GM18505 (cell line): ENCODE measurements at regions not wholly inside any gene's neighbourhood (a gene's known extent, or its start where the extent isn't known, plus 50 kb on each side); places are given as distances from the start of the nearest gene placed in this dataset.
"Not testable (repeated sequence)": the region's sequence is repeated elsewhere in the genome, so short reads cannot be mapped to it uniquely, and the experiment has no call there.

ENCODE experiments used
- ATAC-seq: cut with Tn5 transposase; IDR thresholded peaks from one replicate; pipeline ENCODE4 v1.9.1; 2021; ENCODE audit not compliant: unreplicated experiment
- POLR2A ChIP-seq: IDR thresholded peaks from 4 replicates; pipeline ENCODE4 v1.6.1; 2011; ENCODE audit warnings: borderline replicate concordance; ENCODE audit not compliant: insufficient read depth, insufficient read length; ENCODE audit errors: extremely low read depth

DNA sequence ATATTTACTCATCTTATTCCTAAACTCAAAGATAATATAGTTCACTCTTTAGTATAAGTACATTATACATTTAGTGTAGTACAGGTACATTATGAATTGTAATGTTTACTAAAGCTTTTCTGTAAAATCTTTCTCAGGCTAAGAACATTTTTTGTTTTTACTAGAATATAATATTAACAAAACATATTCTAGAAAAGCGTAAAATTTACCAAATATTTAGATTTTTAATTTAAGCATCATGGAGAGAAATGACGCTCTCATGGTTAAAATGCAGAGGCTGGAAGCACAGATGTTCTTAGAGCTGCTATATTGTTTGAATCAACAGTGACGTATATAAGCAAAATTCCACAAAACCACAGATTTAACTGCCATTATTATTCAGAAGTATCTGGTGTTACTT is 54.7 kb upstream of the NBPF15 start:
- ATAC-seq: not testable (repeated sequence)

DNA sequence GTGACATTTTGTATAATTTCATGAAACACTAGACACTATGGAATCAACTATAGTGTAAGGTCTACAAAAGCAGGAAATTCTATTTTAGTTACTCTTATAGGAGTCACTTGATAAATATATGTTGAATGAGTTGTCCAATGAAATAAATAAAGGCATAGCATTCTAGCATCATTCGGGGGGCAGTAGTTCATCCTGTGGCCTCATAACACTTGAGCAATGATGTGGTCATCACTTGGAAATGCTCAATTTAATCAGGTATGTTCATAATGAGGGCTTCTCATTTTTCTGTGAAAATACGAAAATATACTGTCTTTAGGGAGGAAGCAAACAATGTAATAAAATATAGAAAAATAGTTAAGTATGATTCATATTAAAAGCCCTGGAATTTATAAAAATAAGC is 55.4 kb upstream of the NBPF15 start:
- not testable (repeated sequence) for ATAC-seq

DNA sequence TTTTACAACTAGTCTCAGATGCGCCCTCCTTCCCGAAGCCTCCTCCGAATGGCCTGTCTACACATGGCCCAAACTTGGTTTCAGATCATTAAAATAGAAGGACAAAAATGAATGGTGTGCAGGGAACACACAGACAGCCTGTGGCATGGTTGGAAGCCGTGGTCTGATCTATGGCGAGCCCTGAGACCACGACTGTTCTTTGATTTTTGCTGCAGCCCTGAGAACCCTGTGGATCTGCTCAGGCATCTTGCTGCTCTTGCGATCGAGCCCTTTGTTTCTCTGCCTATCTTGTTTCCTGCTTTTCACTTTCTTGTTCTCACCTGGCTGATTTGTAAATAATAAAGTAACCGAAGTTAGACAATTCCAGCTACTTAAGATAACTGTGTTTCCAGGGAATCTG is 57.0 kb upstream of the NBPF15 start:
- ATAC-seq: not testable (repeated sequence)

DNA sequence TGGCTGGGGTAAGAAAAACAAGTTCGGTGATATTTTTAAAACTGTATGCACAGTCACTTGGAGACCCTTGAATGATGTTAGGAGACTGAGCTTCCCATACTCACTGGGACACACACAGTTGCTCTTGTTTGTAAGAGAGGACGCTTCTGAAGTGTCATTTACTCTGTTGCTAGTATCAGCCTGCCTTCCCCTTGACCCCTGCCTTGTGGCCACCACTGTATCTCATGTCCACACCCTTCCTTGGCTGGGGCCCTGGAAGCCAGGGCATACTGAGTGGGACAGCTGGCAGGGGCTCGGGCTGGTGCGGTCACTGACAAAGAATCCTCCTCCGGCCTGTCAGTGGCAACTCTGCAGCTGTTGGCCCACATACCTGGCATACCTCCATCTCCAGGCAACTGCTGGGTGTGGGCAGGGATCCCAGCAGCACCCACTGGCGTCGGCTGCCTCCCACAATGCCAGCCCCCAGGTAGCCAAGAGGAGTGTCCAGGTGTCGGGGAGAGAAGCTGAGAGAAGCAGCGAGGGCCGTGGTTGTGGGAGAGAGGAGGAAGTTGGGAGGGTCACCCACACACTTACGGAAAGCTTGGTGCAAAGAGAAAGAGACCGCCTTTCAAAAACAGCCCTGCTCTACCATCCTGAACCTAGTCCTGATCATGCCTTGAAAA is 58.2 kb upstream of the NBPF15 start:
- not testable (repeated sequence) for ATAC-seq

DNA sequence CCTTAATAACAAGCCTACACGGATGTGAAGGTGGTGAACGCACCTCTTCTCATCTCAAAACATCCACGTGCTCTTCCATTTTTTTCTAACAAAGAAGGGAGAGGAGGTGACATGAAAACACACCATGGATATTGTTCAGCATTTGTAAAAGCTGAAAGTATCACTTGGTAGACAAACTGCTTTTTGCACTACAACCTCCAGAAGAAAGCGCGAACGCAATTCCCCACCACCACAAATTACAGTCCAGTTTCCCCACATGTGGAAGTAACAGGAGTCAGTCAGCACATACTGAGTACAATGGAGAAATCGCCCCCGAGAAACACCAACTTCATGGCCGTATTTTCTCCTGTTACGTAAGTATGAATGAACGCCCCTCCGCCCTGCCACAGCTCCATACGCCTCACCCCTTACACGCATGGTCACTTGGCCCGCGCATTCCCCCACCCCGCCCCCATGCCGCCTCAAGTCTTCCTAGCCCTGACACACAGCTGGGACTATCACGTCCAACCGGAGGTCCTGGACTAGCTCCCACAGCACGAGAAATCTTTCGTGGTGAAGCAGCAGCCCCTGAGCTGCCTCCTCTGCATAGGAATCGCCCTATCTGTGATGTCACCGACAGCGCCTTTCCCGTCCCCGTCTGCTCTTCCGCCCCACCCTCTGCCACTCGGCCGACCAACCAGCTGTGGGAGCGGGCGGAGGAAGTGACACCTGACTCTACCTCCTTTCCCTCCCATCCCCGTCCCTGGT is 62.4 kb upstream of the NBPF15 start:
- ATAC-seq: not testable (repeated sequence)
- peak; percentile 56 for TF ChIP-seq POLR2A

DNA sequence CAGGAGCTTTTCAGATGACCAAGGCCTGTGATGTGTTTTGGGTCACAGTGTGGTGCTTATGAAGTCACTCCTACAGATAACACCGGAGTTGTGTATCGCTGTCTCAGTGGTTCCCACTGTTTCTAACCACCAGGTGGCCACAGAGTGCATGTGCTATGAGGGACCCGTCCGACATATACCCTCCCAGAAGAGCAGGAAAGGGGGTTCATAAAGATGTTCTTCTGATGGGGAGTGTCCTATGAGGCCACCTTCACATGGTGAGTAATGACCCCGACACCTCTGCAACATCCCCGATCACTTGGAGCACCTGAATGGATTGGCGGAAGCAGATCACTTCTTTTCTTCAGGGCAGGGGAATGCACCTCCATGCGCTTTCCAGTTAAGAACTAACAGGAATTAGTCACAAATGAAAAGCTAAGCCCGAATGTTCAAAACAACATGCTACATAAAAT is 60.5 kb upstream of the PPIAL4F start:
- ATAC-seq: not testable (repeated sequence)

DNA sequence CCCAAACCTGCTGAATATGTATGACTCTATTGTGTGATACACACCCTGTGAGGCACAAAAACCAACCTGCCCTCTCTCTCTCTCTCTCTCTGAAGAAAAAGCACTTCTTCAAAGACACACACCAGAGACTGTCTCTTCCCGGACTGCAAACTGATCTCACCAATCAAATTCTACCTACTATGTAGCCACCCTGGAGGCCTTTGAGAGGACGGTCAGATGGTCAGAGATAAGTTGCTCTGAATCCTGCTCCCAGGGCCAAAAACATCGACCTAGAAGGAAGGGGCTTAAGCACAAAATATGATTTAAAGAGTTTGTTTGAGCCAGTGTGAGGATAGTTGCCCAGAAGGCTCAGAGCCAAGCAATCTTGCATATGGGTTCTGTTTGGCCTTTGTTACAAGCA is 59.2 kb upstream of the PPIAL4F start:
- ATAC-seq: not testable (repeated sequence)

DNA sequence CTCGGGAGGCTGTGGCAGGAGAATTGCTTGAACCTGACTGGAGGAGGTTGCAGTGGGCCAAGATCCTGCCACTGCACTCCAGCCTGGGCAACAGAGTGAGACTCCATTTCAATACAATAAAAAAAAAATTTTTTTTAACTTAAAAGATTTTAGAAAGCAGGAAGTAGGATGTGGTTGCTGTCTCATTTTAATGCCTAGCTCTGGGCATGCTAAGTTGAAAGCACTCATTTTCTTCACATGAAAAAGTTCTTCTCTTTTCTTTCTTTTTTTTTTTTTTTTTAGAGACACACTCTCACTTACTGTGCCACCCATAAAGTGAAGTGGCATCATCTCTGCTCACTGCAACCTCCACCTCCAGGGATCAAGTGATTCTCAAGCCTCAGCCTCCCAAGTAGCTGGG is 58.4 kb upstream of the PPIAL4F start:
- not testable (repeated sequence) for ATAC-seq

DNA sequence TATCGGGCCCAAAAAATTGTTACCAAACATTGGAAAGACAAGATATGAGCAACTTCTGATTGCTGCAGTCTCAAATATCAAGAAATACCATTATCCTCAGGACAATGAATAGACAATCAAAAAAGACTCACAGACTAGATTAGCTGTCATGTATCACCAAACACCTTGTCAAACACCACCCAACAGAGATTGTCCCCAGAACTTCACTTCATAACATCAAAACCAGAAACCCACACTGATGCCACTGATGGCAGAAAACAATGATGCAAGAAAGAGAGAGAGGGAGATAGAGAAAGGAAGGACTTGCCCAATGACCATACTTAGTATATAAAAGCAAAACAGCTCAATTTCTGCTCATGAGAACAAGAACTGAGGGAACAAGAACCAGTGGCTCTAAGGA is 56.0 kb upstream of the PPIAL4F start:
- not testable (repeated sequence) for ATAC-seq

DNA sequence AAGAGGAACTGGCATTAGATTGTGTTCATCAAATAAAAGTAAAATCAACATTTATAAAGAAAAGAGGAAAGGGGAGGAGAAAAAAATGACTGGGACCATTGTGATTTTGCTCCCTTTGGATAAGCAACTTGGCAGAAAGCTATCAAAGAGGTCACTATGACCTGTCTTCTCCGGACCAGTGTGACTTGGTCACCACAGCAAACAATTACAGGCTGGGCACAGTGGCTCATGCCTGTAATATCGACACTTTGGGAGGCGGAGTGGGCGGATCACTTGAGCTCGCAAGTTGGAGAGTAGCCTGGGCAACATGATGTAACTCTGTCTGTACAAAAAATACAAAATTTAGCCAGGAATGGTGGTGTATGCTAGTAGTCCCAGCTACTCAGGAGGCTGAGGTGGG is 55.5 kb upstream of the PPIAL4F start:
- not testable (repeated sequence) for ATAC-seq

DNA sequence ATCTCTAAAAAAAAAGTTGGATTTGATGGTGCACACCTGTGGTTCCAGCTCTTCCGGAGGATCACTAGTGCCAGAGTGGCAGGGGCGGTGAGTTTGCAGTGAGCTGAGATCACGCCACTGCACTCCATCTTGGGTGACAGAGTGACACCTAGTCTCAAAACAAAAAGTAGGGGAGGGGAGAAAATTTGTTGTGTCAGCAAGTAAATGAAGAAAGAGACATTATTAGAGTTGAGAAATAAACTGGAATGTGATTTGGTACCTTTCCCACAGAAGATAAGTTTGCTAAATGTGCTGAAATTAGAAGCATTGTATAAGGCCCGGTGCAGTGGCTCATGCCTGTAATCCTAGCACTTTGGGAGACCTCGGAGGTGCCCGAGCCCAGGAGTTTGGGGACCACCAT is 54.0 kb upstream of the PPIAL4F start:
- not testable (repeated sequence) for ATAC-seq

DNA sequence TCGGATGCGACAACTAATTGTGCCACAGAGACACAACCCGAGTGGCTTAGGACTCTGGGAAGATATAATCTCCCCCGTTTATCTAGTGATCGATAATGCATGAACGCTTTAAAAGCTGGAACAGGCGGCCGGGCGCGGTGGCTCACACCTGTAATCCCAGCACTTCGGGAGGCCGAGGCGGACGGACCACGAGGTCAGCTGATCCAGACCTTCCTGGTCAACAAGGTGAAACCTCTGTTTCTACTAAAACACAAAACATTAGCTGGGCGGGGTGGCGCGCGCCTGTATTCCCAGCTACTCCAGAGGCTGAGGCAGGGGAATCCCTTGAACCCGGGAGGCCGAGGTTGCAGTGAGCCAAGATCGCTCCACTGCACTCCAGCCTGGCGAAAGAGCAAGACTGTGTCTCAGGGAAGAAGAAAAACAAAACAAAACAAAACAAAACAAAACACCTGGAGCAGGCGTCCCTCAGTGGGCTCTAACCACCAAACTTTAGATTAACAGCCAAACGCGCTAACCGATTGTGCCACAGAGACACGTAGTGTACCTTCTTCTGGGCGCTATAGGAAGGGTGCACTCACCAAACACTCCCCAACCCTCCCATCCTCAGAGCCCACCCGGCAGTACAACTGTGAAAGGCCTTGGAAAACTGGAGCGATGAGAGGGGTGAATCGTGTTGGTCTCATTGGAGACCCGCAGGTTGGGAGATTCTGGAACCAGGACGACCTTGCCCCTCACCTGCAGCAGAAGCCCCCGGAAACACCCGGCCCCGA is 53.3 kb upstream of the PPIAL4F start:
- not testable (repeated sequence) for ATAC-seq
